Fibroblast of villous mesenchyme (primary cell): ENCODE measurements at regions not wholly inside any gene's neighbourhood (a gene's known extent, or its start where the extent isn't known, plus 50 kb on each side); places are given as distances from the start of the nearest gene placed in this dataset.

ENCODE experiments used
- DNase-seq: peaks from one replicate; pipeline ENCODE4 v3.0.0-alpha.2; 2010; ENCODE audit warnings: low read depth
- H3K4me3 ChIP-seq: 2 replicates; pipeline ENCODE4 v1.5.1; 2011; ENCODE audit warnings: low read depth, mild to moderate bottlenecking, low read length
- CTCF ChIP-seq: IDR thresholded peaks from 2 replicates; pipeline ENCODE4 v1.5.1; 2012; ENCODE audit warnings: low read depth, mild to moderate bottlenecking, low read length; ENCODE audit not compliant: insufficient read depth

GRCh38 chr14:34138175-34138574 is 187.3 kb upstream of the EGLN3 start:
- no peak for TF ChIP-seq CTCF
- DNase-seq, result no peak
- H3K4me3 ChIP-seq, result no peak overlapping the region

- no peak for DNase-seq
- TF ChIP-seq CTCF, result no peak
- H3K4me3 ChIP-seq, result no peak overlapping the region
Observed at GRCh38 chr14:34137001-34137745, 186.3 kb upstream of the EGLN3 start.

- no peak for DNase-seq
- no peak overlapping the region for H3K4me3 ChIP-seq
Observed at GRCh38 chr14:34135492-34135891, 184.6 kb upstream of the EGLN3 start.

GRCh38 chr14:34134484-34134883 is 183.6 kb upstream of the EGLN3 start:
- TF ChIP-seq CTCF, result no peak
- no peak for DNase-seq
- H3K4me3 ChIP-seq, result no peak overlapping the region

More at GRCh38 chr14:34135492-34135891, 184.6 kb upstream of the EGLN3 start:
- TF ChIP-seq CTCF, result no peak

- no peak for DNase-seq
- TF ChIP-seq CTCF, result no peak
- no peak overlapping the region for H3K4me3 ChIP-seq
Observed at GRCh38 chr14:34129927-34130552, 179.2 kb upstream of the EGLN3 start.

GRCh38 chr14:34128665-34129064 is 177.8 kb upstream of the EGLN3 start:
- H3K4me3 ChIP-seq, result no peak overlapping the region
- no peak for DNase-seq
- TF ChIP-seq CTCF, result no peak
